CD14-positive monocyte (primary cell): ENCODE measurements at regions not wholly inside any gene's neighbourhood (a gene's known extent, or its start where the extent isn't known, plus 50 kb on each side); places are given as distances from the start of the nearest gene placed in this dataset.

Source experiments
- DNase-seq, 3 donors: peaks; one replicate each; pipeline ENCODE4 v3.0.0-alpha.2; 2011 to 2022
- H2AFZ ChIP-seq: 2 replicates; pipeline ENCODE4 v1.6.0; 2012; ENCODE audit warnings: mild to moderate bottlenecking, low read depth, low read length, inconsistent platforms; ENCODE audit not compliant: insufficient read depth, poor library complexity, severe bottlenecking
- H3K27ac ChIP-seq, 2 donors: 1 replicate in 1 of 2; 2 replicates in 1 of 2; pipeline ENCODE4 v1.5.1; 2012 to 2013; ENCODE audit warnings: low read length in 2 of 2, control low read depth in 1 of 2, inconsistent platforms in 1 of 2, low read depth in 1 of 2, mild to moderate bottlenecking in 1 of 2
- H3K27me3 ChIP-seq, 2 donors: one replicate each; pipeline versions ENCODE4 v1.6.0 to v1.6.1; 2011 to 2013; ENCODE audit warnings: low read length in 2 of 2; ENCODE audit not compliant: control insufficient read depth in 2 of 2, insufficient read depth in 2 of 2
- H3K36me3 ChIP-seq, 2 donors: replicated peaks in 1 of 2; 1 replicate in 1 of 2; 2 replicates in 1 of 2; pipeline versions ENCODE4 v1.5.1 to v1.6.1; 2012 to 2013; ENCODE audit warnings: low read length in 2 of 2, control low read depth in 1 of 2, inconsistent platforms in 1 of 2, mild to moderate bottlenecking in 1 of 2; ENCODE audit not compliant: insufficient read depth in 2 of 2, control insufficient read depth in 1 of 2
- H3K4me1 ChIP-seq, 2 donors: 1 replicate in 1 of 2; 2 replicates in 1 of 2; pipeline versions ENCODE4 v1.5.1 to v1.6.1; 2012 to 2013; ENCODE audit warnings: low read length in 2 of 2, control low read depth in 1 of 2, inconsistent platforms in 1 of 2, mild to moderate bottlenecking in 1 of 2, moderate library complexity in 1 of 2; ENCODE audit not compliant: insufficient read depth in 2 of 2, control insufficient read depth in 1 of 2
- H3K4me2 ChIP-seq: replicated peaks from 2 replicates; pipeline ENCODE3; 2012; ENCODE audit warnings: low read length, moderate library complexity, mild to moderate bottlenecking; ENCODE audit not compliant: poor library complexity, severe bottlenecking; ENCODE audit errors: extremely low read depth
- H3K4me3 ChIP-seq, 3 experiments: fragments of 200-600 bp in 1 of 3; sonication (generic) in 1 of 3; replicated peaks in 1 of 3; 1 replicate in 2 of 3; 2 replicates in 1 of 3; pipeline ENCODE4 v1.5.1; 2011 to 2013; ENCODE audit warnings: low read length in 3 of 3, mild to moderate bottlenecking in 3 of 3, control low read depth in 2 of 3, low read depth in 2 of 3, inconsistent platforms in 1 of 3, moderate library complexity in 1 of 3
- H3K79me2 ChIP-seq: 2 replicates; pipeline ENCODE4 v1.6.0; 2012; ENCODE audit warnings: mild to moderate bottlenecking, control low read depth, inconsistent platforms, low read length, moderate library complexity; ENCODE audit not compliant: insufficient read depth
- H3K9ac ChIP-seq: 2 replicates; pipeline ENCODE4 v1.6.0; 2017; ENCODE audit warnings: low read length, mild to moderate bottlenecking; ENCODE audit not compliant: insufficient read depth, poor library complexity, severe bottlenecking
- H3K9me3 ChIP-seq, 2 donors: replicated peaks in 1 of 2; 1 replicate in 1 of 2; 2 replicates in 1 of 2; pipeline versions ENCODE4 v1.5.1 to v1.6.1; 2012 to 2013; ENCODE audit warnings: low read length in 2 of 2, control low read depth in 1 of 2; ENCODE audit not compliant: control insufficient read depth in 1 of 2, insufficient read depth in 1 of 2
- H4K20me1 ChIP-seq: 2 replicates; pipeline ENCODE4 v1.6.0; 2012; ENCODE audit warnings: mild to moderate bottlenecking, low read length, control low read depth, moderate library complexity; ENCODE audit not compliant: insufficient read depth
- H3K27ac Mint-ChIP-seq, 7 donors: one replicate each; pipeline ENCODE4 v1.8.0; 2020; ENCODE audit warnings: mild to moderate bottlenecking in 7 of 7, mixed read lengths in 7 of 7, moderate library complexity in 6 of 7, inconsistent platforms in 2 of 7
- H3K27me3 Mint-ChIP-seq, 3 donors: one replicate each; pipeline ENCODE4 v1.8.0; 2021 to 2022; ENCODE audit warnings: low read depth in 3 of 3, mild to moderate bottlenecking in 3 of 3, mixed read lengths in 3 of 3, moderate library complexity in 3 of 3, inconsistent platforms in 1 of 3
- H3K36me3 Mint-ChIP-seq, 2 donors: one replicate each; pipeline ENCODE4 v1.8.0; 2020; ENCODE audit warnings: mixed read lengths in 2 of 2, inconsistent platforms in 1 of 2, mild to moderate bottlenecking in 1 of 2
- H3K4me1 Mint-ChIP-seq: one replicate; pipeline ENCODE4 v1.8.0; 2020; ENCODE audit warnings: mild to moderate bottlenecking, mixed read lengths
- H3K4me3 Mint-ChIP-seq, 2 donors: one replicate each; pipeline ENCODE4 v1.8.0; 2020; ENCODE audit warnings: mild to moderate bottlenecking in 2 of 2, mixed read lengths in 2 of 2, moderate library complexity in 1 of 2
- H3K9me3 Mint-ChIP-seq, 7 donors: one replicate each; pipeline ENCODE4 v1.8.0; 2020 to 2022; ENCODE audit warnings: mixed read lengths in 7 of 7, mild to moderate bottlenecking in 6 of 7, moderate library complexity in 6 of 7, inconsistent platforms in 2 of 7
- CTCF ChIP-seq: fragments of 200-600 bp; IDR thresholded peaks from one replicate; pipeline ENCODE4 v1.8.0; 2022; ENCODE audit warnings: antibody characterized with exemption, mild to moderate bottlenecking
- WGBS: methylation state at CpG from one replicate; pipeline ENCODE4 v1.1.5; 2013; ENCODE audit warnings: missing lambda C conversion rate; ENCODE audit not compliant: insufficient coverage; 5-methylcytosine and 5-hydroxymethylcytosine counted together
- intact Hi-C, 2 donors: fragments of 100-400 bp; cut with micrococcal nuclease; formaldehyde crosslinking; loops; one replicate each; pipeline versions ENCODE4 v1.15.0 to v1.15.1; 2023

GRCh38 chrX:150234126-150234525, 129.0 kb upstream of the MAMLD1 start:
- no peak for TF ChIP-seq CTCF
- intact Hi-C loops: no loop called here
- H3K27me3 ChIP-seq: no peaks in the 10 kb centered on the region
- H3K4me3 ChIP-seq: no peak overlapping the region
- H3K36me3 Mint-ChIP-seq: no peaks in the 10 kb centered on the region
- no CpG with 5 or more reads among the region's 3 CpGs for WGBS
- H3K79me2 ChIP-seq: no peaks in the 10 kb centered on the region
- peaks cover 0 to 3% (median 0%) of the 10 kb centered on the region in 7 donors for H3K9me3 Mint-ChIP-seq
- H3K9ac ChIP-seq: no peak overlapping the region
- H4K20me1 ChIP-seq: no peaks in the 10 kb centered on the region
- no peaks in the 10 kb centered on the region for H3K4me1 Mint-ChIP-seq
- no peak overlapping the region for H2AFZ ChIP-seq
- no peaks in the 10 kb centered on the region for H3K36me3 ChIP-seq
- no peak overlapping the region for H3K4me2 ChIP-seq
- no peaks in the 10 kb centered on the region for H3K4me1 ChIP-seq
- no peak overlapping the region for H3K27ac Mint-ChIP-seq
- no peaks in the 10 kb centered on the region for H3K9me3 ChIP-seq
- H3K4me3 Mint-ChIP-seq: no peak overlapping the region
- H3K27me3 Mint-ChIP-seq: no peaks in the 10 kb centered on the region
- no peak for DNase-seq
- H3K27ac ChIP-seq: no peak overlapping the region

- WGBS: 80% methylated on average over 1 of the region's 3 CpGs
- H3K9ac ChIP-seq: no peak overlapping the region
- no peaks in the 10 kb centered on the region for H3K27me3 ChIP-seq
- Mint-ChIP-seq H3K4me1 (no peaks in the 10 kb centered on the region), H3K9me3 (peaks cover 0 to 3% (median 0%) of the 10 kb centered on the region in 7 donors), H3K4me3 (no peak overlapping the region), H3K27me3 (no peaks in the 10 kb centered on the region), H3K27ac (no peak overlapping the region), H3K36me3 (no peaks in the 10 kb centered on the region)
- DNase-seq: no peak
- no peaks in the 10 kb centered on the region for H3K9me3 ChIP-seq
- no peak overlapping the region for H2AFZ ChIP-seq
- H3K4me2 ChIP-seq: no peak overlapping the region
- H4K20me1 ChIP-seq: no peaks in the 10 kb centered on the region
- no peaks in the 10 kb centered on the region for H3K4me1 ChIP-seq
- intact Hi-C loops: no loop called here
- no peaks in the 10 kb centered on the region for H3K79me2 ChIP-seq
- H3K27ac ChIP-seq: no peak overlapping the region
- TF ChIP-seq CTCF: no peak
- H3K36me3 ChIP-seq: no peaks in the 10 kb centered on the region
- H3K4me3 ChIP-seq: no peak overlapping the region
Measured at GRCh38 chrX:150236327-150236726, 126.8 kb upstream of the MAMLD1 start.
